Parathyroid adenoma (tissue), 2 donors: ENCODE measurements at regions not wholly inside any gene's neighbourhood (a gene's known extent, or its start where the extent isn't known, plus 50 kb on each side); places are given as distances from the start of the nearest gene placed in this dataset.
"Not testable (repeated sequence)": the region's sequence is repeated elsewhere in the genome, so short reads cannot be mapped to it uniquely, and the experiment has no call there.

Source experiments
- H2AFZ ChIP-seq: fragments of 300-600 bp; sonication (generic); one replicate; pipeline ENCODE4 v1.7.0; 2017; ENCODE audit warnings: antibody characterized with exemption, mild to moderate bottlenecking
- H3K27ac ChIP-seq: fragments of 300-600 bp; sonication (generic); one replicate; pipeline ENCODE4 v1.7.0; 2017
- H3K27me3 ChIP-seq: fragments of 300-600 bp; sonication (generic); one replicate; pipeline ENCODE4 v1.7.0; 2017; ENCODE audit warnings: low read length; ENCODE audit not compliant: control insufficient read depth, insufficient read depth
- H3K36me3 ChIP-seq: fragments of 300-600 bp; sonication (generic); one replicate; pipeline ENCODE4 v1.7.0; 2017; ENCODE audit warnings: low read length; ENCODE audit not compliant: control insufficient read depth, insufficient read depth
- H3K4me1 ChIP-seq: fragments of 300-600 bp; sonication (generic); one replicate; pipeline ENCODE4 v1.7.0; 2017; ENCODE audit warnings: control low read depth
- H3K4me2 ChIP-seq: fragments of 300-600 bp; sonication (generic); one replicate; pipeline ENCODE4 v1.7.0; 2017; ENCODE audit warnings: low read length
- H3K4me3 ChIP-seq: fragments of 300-600 bp; sonication (generic); one replicate; pipeline ENCODE4 v1.7.0; 2017; ENCODE audit warnings: low read depth, low read length
- H3K79me2 ChIP-seq: fragments of 300-600 bp; sonication (generic); one replicate; pipeline ENCODE4 v1.7.0; 2017; ENCODE audit warnings: control low read depth
- H3K9ac ChIP-seq: fragments of 300-600 bp; sonication (generic); one replicate; pipeline ENCODE4 v1.7.0; 2017; ENCODE audit warnings: mild to moderate bottlenecking
- H3K9me3 ChIP-seq: fragments of 300-600 bp; sonication (generic); one replicate; pipeline ENCODE4 v1.7.0; 2017; ENCODE audit warnings: low read length; ENCODE audit not compliant: control insufficient read depth
- CTCF ChIP-seq: fragments of 300-600 bp; sonication (generic); IDR thresholded peaks from one replicate; pipeline ENCODE4 v1.7.0; 2017; ENCODE audit warnings: antibody characterized with exemption, mild to moderate bottlenecking
- donor health status: primary hyperparathyroidism.

DNA sequence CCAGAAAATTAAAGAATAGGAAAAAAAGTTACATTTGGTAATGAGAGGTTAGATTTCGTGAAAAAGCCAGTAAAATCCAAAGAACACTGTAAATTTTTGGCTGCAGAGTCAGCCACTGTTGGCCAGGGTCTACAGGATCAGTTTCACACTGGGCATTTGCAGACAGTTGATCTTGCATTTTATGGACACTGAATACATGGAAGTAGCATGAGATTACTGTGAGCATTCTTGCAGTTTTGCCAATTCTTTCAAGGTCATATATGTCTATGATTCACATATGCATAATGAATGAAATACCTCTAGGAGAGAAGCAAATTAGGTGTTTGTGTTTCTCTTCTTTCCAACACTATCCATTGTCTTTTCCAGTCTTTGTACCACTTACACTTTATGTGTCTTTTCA, 200.8 kb upstream of the DPYD start:
- Histone ChIP-seq H3K27me3 (no peaks in the 10 kb centered on the region), H3K27ac (no peak overlapping the region), H2AFZ (no peak overlapping the region), H3K79me2 (no peaks in the 10 kb centered on the region), H3K4me3 (no peak overlapping the region), H3K4me2 (no peak overlapping the region), H3K36me3 (no peaks in the 10 kb centered on the region), H3K9me3 (no peaks in the 10 kb centered on the region), H3K4me1 (no peaks in the 10 kb centered on the region), H3K9ac (no peak overlapping the region)
- TF ChIP-seq CTCF, result no peak

DNA sequence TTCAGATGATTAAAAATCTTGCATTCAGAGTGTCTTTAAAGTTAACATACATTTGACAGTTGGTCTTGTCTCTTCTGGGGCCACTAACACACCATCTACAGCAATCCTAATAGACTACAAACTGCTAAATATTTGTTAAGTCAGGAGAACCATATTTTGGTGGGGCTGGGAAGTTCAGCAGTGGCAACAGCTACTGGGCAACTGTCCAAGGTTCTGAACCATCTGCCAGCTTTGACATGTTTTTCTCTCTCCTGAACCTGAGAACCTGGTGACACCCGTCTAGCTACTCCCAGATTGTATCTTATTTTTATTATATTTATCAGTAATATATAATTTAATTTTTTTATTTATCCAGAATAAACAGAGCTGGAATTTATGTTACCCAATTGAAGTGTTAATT, 199.0 kb upstream of the DPYD start:
- Histone ChIP-seq H3K27ac (no peak overlapping the region), H3K4me3 (no peak overlapping the region), H3K9me3 (no peaks in the 10 kb centered on the region), H3K4me1 (no peaks in the 10 kb centered on the region), H3K4me2 (no peak overlapping the region), H3K9ac (no peak overlapping the region), H3K36me3 (no peaks in the 10 kb centered on the region), H3K27me3 (no peaks in the 10 kb centered on the region), H3K79me2 (no peaks in the 10 kb centered on the region), H2AFZ (no peak overlapping the region)
- TF ChIP-seq CTCF, result no peak

- Histone ChIP-seq H3K4me2 (no peak overlapping the region), H3K4me1 (no peaks in the 10 kb centered on the region), H3K27me3 (no peaks in the 10 kb centered on the region), H3K79me2 (no peaks in the 10 kb centered on the region), H3K9ac (no peak overlapping the region), H3K9me3 (no peaks in the 10 kb centered on the region), H2AFZ (no peak overlapping the region), H3K36me3 (no peaks in the 10 kb centered on the region), H3K27ac (no peak overlapping the region), H3K4me3 (no peak overlapping the region)
- TF ChIP-seq CTCF, result no peak
Measured at GRCh38 chr1:98113811-98114210, 193.0 kb upstream of the DPYD start.

- H3K4me2 ChIP-seq, result no peak overlapping the region
- H3K9ac ChIP-seq, result no peak overlapping the region
- H3K27ac ChIP-seq, result no peak overlapping the region
- TF ChIP-seq CTCF, result no peak
- H2AFZ ChIP-seq, result no peak overlapping the region
- no peaks in the 10 kb centered on the region for H3K4me1 ChIP-seq
- H3K36me3 ChIP-seq, result no peaks in the 10 kb centered on the region
- no peaks in the 10 kb centered on the region for H3K27me3 ChIP-seq
- no peaks in the 10 kb centered on the region for H3K9me3 ChIP-seq
- no peak overlapping the region for H3K4me3 ChIP-seq
- no peaks in the 10 kb centered on the region for H3K79me2 ChIP-seq
Measured at GRCh38 chr1:98112626-98113025, 191.8 kb upstream of the DPYD start.

GRCh38 chr1:98110674-98111073, 189.8 kb upstream of the DPYD start:
- no peak overlapping the region for H3K9ac ChIP-seq
- no peaks in the 10 kb centered on the region for H3K9me3 ChIP-seq
- no peak overlapping the region for H2AFZ ChIP-seq
- H3K27ac ChIP-seq, result no peak overlapping the region
- H3K4me3 ChIP-seq, result no peak overlapping the region
- no peaks in the 10 kb centered on the region for H3K27me3 ChIP-seq
- no peaks in the 10 kb centered on the region for H3K79me2 ChIP-seq
- TF ChIP-seq CTCF, result no peak
- no peak overlapping the region for H3K4me2 ChIP-seq
- no peaks in the 10 kb centered on the region for H3K4me1 ChIP-seq
- H3K36me3 ChIP-seq, result no peaks in the 10 kb centered on the region

DNA sequence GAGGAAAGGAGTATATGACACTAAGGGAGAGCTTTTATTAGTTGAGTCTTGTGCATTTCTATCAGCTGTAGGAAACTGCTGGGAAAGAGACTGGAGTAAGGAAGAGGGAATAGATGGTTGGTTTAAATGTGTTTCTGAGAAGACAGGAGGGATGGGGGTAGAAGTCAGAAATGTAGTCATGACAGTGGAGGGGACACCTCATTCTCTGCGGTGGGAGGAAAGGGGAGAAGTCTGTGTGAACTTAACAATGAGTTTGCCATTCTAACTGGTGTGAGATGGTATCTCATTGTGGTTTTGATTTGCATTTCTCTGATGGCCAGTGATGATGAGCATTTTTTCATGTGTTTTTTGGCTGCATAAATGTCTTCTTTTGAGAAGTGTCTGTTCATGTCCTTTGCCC, 187.5 kb upstream of the DPYD start:
- not testable (repeated sequence) for H3K4me1 ChIP-seq, H3K4me3 ChIP-seq, H3K9ac ChIP-seq, H2AFZ ChIP-seq, H3K27me3 ChIP-seq, H3K4me2 ChIP-seq, H3K79me2 ChIP-seq, H3K36me3 ChIP-seq, H3K9me3 ChIP-seq, H3K27ac ChIP-seq
